SK-N-SH treated with all-trans-retinoic acid at 6 μM for 48 hours (cell line): ENCODE measurements at regions not wholly inside any gene's neighbourhood (a gene's known extent, or its start where the extent isn't known, plus 50 kb on each side); places are given as distances from the start of the nearest gene placed in this dataset.

Source experiments
- ATAC-seq: fragments of 200-7000 bp; cut with Tn5 transposase; 3 replicates; pipeline ENCODE4 v1.9.1; 2020; ENCODE audit warnings: mild to moderate bottlenecking, moderate library complexity
- ARNTL ChIP-seq: fragments of 450-650 bp; formaldehyde crosslinking; IDR thresholded peaks from 2 replicates; pipeline ENCODE4 v1.5.0; 2020; ENCODE audit warnings: low read depth, mild to moderate bottlenecking, moderate library complexity, borderline replicate concordance
- BACH2 ChIP-seq: fragments of 250-450 bp; sonication (Bioruptor Pico); IDR thresholded peaks from 2 replicates; pipeline ENCODE4 v1.9.0; 2021; ENCODE audit warnings: mild to moderate bottlenecking, borderline replicate concordance
- CSDC2 ChIP-seq: fragments of 250-450 bp; sonication (Bioruptor Pico); IDR thresholded peaks from 2 replicates; pipeline ENCODE4 v1.5.0; 2020; ENCODE audit warnings: mild to moderate bottlenecking, moderate library complexity
- ESRRG ChIP-seq: fragments of 250-450 bp; sonication (Bioruptor Pico); IDR thresholded peaks from 2 replicates; pipeline ENCODE4 v1.6.1; 2021; ENCODE audit warnings: mild to moderate bottlenecking
- GLIS3 ChIP-seq: fragments of 250-450 bp; sonication (Bioruptor Pico); IDR thresholded peaks from 2 replicates; pipeline ENCODE4 v1.5.0; 2020; ENCODE audit warnings: mild to moderate bottlenecking, moderate library complexity
- ISL1 ChIP-seq: fragments of 250-450 bp; sonication (Bioruptor Pico); IDR thresholded peaks from 2 replicates; pipeline ENCODE4 v2.1.2; 2022; ENCODE audit warnings: mild to moderate bottlenecking, moderate library complexity
- OSR1 ChIP-seq: fragments of 250-450 bp; sonication (Bioruptor Pico); IDR thresholded peaks from 2 replicates; pipeline ENCODE4 v1.8.0; 2022; ENCODE audit warnings: moderate library complexity, mild to moderate bottlenecking, inconsistent platforms
- PPARA ChIP-seq: fragments of 250-450 bp; sonication (Bioruptor Pico); IDR thresholded peaks from 2 replicates; pipeline ENCODE4 v1.5.0; 2020; ENCODE audit warnings: mild to moderate bottlenecking, borderline replicate concordance
- RARB ChIP-seq: fragments of 250-450 bp; sonication (Bioruptor Pico); IDR thresholded peaks from 2 replicates; pipeline ENCODE4 v1.8.0; 2021; ENCODE audit warnings: mild to moderate bottlenecking, moderate library complexity
- SNAI2 ChIP-seq: fragments of 250-450 bp; sonication (Bioruptor Pico); IDR thresholded peaks from 2 replicates; pipeline ENCODE4 v1.5.0; 2020; ENCODE audit warnings: mild to moderate bottlenecking, moderate library complexity
- TCF4 ChIP-seq: fragments of 250-450 bp; sonication (Bioruptor Pico); IDR thresholded peaks from 2 replicates; pipeline ENCODE4 v1.8.0; 2021; ENCODE audit warnings: mild to moderate bottlenecking, moderate library complexity, borderline replicate concordance
- TOX ChIP-seq: fragments of 250-450 bp; sonication (Bioruptor Pico); IDR thresholded peaks from 2 replicates; pipeline ENCODE4 v1.8.0; 2021; ENCODE audit warnings: mild to moderate bottlenecking, moderate library complexity, borderline replicate concordance
- ZC3H10 ChIP-seq: fragments of 250-450 bp; sonication (Bioruptor Pico); IDR thresholded peaks from 2 replicates; pipeline ENCODE4 v1.5.1; 2021; ENCODE audit warnings: mild to moderate bottlenecking, moderate library complexity
- ZNF565 ChIP-seq: fragments of 450-650 bp; formaldehyde crosslinking; conservative IDR thresholded peaks from 2 replicates; pipeline ENCODE4 v1.5.0; 2020; ENCODE audit warnings: low read depth, mild to moderate bottlenecking, moderate library complexity
- ZNF70 ChIP-seq: fragments of 450-650 bp; formaldehyde crosslinking; IDR thresholded peaks from 2 replicates; pipeline ENCODE4 v1.5.0; 2020; ENCODE audit warnings: mild to moderate bottlenecking, moderate library complexity
- ZNF8 ChIP-seq: fragments of 450-650 bp; formaldehyde crosslinking; IDR thresholded peaks from 2 replicates; pipeline ENCODE4 v1.5.0; 2020; ENCODE audit warnings: mild to moderate bottlenecking, moderate library complexity
- TF ChIP-seq, protein P1 (sequence below): fragments of 250-450 bp; sonication (Bioruptor Pico); IDR thresholded peaks from 2 replicates; pipeline ENCODE4 v1.5.1; 2021; ENCODE audit warnings: mild to moderate bottlenecking, moderate library complexity
- TF ChIP-seq, protein P2 (sequence below): fragments of 250-450 bp; sonication (Bioruptor Pico); IDR thresholded peaks from 2 replicates; pipeline ENCODE4 v1.5.0; 2020; ENCODE audit warnings: mild to moderate bottlenecking, moderate library complexity
- TF ChIP-seq, protein P3 (sequence below): fragments of 250-450 bp; sonication (Bioruptor Pico); IDR thresholded peaks from 2 replicates; pipeline ENCODE4 v1.8.0; 2021; ENCODE audit warnings: low read depth, mild to moderate bottlenecking, moderate library complexity, borderline replicate concordance
- TF ChIP-seq, protein P4 (sequence below): fragments of 250-450 bp; sonication (Bioruptor Pico); IDR thresholded peaks from 2 replicates; pipeline ENCODE4 v1.8.0; 2020; ENCODE audit warnings: mild to moderate bottlenecking, moderate library complexity, borderline replicate concordance

DNA sequence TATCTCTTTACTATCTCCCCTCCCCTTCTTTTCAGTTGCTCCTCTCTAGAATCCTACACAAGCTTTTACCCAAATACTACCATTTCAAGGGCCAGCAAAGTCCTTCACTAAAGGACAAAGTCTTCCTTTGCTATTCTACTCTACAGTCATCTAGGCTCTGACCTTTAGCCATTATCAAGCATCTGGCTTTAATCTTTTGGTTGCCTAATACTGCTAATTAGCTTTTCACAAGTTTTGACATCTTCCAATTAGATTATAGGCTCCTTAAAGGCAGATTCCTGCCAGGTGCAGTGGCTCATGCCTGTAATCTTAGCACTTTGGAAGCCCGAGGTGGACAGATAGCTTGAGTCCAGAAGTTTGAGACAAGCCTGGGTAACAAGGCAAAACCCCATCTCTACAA lies 194.4 kb downstream of the SH3BP4 start:
- ATAC-seq = no peak
- TF ChIP-seq, protein P1, sequence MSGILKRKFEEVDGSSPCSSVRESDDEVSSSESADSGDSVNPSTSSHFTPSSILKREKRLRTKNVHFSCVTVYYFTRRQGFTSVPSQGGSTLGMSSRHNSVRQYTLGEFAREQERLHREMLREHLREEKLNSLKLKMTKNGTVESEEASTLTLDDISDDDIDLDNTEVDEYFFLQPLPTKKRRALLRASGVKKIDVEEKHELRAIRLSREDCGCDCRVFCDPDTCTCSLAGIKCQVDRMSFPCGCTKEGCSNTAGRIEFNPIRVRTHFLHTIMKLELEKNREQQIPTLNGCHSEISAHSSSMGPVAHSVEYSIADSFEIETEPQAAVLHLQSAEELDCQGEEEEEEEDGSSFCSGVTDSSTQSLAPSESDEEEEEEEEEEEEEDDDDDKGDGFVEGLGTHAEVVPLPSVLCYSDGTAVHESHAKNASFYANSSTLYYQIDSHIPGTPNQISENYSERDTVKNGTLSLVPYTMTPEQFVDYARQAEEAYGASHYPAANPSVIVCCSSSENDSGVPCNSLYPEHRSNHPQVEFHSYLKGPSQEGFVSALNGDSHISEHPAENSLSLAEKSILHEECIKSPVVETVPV (CRISPR knock-in tag) = no peak
- TF ChIP-seq TCF4 (CRISPR knock-in tag) = 0 out of 2 replicates have a peak, but pooled peaks have one; percentile 11

DNA sequence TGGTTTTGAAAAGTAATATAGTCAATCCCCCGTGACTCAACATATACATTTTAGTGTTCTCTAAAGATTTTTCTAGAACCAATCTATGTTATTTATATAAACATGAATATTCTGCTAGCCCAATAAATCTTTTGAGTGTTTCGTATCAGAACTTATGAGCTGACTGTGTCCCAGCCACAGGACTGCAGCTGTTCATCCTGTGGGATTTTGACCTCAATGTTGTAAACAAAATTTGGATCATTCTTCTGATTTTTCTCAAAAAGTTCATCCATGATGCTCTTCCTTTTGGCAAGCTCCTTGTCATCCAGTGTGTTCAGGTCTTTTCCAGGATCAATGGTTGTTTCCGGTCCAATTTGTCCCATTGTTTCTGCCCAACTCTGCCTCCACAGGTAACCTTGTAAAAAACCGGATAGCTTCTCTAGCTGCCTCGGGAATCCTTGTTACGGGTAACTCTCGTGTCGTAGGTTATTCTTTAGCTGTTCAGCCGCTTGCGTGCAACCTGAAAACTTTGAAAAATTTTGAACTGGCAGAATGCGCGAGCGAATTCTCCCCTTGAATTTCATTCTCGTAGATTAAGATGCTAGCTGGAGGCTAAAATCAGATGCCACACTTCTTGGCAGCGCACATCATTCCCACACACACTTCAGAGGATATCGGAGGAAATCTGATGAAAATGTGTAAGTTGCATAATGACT lies 195.2 kb downstream of the SH3BP4 start:
- ATAC-seq = no peak
- TF ChIP-seq SNAI2 (no peak), ARNTL (CRISPR knock-in tag) (no peak), ZNF565 (CRISPR knock-in tag) (no peak), ZNF8 (CRISPR knock-in tag) (no peak), TOX (CRISPR knock-in tag) (no peak), RARB (CRISPR knock-in tag) (no peak), BACH2 (CRISPR knock-in tag) (no peak), ESRRG (no peak), GLIS3 (CRISPR knock-in tag) (no peak), TCF4 (CRISPR knock-in tag) (no peak)

DNA sequence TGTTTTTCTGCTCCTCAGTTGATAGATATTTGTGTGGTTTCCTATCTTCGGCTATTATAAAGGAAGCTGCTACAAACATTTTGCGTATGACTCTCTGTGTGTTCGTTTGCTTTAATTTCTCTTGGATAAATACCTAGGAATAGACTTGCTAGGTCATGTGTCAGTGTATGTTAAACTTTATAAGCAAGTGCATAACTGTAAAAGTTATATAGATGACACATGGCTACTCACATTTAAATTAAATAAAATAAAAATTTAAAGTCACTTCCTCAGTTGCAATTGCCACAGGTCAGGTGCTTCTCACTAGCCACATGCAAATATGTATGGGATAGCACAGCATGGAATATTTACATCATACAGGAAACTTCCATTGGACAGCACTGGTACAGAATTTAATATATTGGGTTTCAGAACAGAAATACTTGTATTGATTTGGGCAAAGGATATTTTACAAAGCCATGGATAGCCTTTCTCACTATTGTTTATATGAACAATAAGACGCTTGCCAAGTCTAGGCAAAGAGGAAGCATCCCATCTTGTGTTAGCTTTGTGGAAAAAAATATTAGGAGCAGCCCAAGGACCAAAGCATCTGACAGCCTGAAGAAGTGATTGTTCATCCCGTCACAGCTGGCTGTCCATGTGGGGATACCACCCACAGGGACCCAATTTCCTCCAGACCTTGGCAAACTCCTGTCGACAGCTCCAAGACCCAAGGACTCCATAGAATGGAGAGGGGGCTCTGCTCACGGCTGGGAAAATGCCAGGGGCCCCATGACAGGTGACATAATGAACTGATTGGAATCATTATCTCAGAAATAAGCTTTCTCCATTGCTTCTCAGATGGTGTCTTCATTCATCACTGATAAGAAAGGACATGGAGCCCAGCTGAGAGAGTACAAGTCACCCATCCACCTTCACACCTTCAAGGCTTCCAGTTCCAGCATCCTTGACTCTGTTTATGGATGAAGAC lies 196.7 kb downstream of the SH3BP4 start:
- ATAC-seq = no peak
- TF ChIP-seq, protein P1 (CRISPR knock-in tag) = no peak
- no peak for TF ChIP-seq TCF4 (CRISPR knock-in tag)
- no peak for TF ChIP-seq ISL1 (CRISPR knock-in tag)
- TF ChIP-seq OSR1 (CRISPR knock-in tag) = no peak
- TF ChIP-seq ZNF565 (CRISPR knock-in tag) = no peak
- TF ChIP-seq ZC3H10 (CRISPR knock-in tag) = no peak
- no peak for TF ChIP-seq ZNF70 (CRISPR knock-in tag)
- no peak for TF ChIP-seq RARB (CRISPR knock-in tag)
- no peak for TF ChIP-seq SNAI2
- no peak for TF ChIP-seq ZNF8 (CRISPR knock-in tag)

DNA sequence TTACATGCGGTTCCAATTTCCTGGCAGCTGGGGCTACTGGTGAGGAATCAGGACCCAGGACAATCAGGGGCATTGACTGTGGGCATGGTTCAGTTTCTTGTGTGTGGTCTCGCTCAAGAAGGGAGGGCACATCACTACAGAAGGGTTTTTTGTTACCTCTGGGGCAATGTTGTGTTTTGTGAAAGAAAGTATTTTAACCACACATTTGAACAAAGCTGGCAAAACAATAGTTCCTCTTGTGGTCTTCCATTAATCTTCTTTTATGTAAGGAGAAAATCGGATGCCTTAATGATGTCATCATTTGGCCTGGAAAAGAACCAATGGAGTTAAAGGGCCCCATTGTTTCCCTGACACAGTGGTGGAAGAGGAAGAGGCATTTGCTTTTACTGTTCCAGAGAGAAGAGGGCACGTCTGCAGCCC lies 197.4 kb downstream of the SH3BP4 start:
- no peak for ATAC-seq
- TF ChIP-seq, protein P2, sequence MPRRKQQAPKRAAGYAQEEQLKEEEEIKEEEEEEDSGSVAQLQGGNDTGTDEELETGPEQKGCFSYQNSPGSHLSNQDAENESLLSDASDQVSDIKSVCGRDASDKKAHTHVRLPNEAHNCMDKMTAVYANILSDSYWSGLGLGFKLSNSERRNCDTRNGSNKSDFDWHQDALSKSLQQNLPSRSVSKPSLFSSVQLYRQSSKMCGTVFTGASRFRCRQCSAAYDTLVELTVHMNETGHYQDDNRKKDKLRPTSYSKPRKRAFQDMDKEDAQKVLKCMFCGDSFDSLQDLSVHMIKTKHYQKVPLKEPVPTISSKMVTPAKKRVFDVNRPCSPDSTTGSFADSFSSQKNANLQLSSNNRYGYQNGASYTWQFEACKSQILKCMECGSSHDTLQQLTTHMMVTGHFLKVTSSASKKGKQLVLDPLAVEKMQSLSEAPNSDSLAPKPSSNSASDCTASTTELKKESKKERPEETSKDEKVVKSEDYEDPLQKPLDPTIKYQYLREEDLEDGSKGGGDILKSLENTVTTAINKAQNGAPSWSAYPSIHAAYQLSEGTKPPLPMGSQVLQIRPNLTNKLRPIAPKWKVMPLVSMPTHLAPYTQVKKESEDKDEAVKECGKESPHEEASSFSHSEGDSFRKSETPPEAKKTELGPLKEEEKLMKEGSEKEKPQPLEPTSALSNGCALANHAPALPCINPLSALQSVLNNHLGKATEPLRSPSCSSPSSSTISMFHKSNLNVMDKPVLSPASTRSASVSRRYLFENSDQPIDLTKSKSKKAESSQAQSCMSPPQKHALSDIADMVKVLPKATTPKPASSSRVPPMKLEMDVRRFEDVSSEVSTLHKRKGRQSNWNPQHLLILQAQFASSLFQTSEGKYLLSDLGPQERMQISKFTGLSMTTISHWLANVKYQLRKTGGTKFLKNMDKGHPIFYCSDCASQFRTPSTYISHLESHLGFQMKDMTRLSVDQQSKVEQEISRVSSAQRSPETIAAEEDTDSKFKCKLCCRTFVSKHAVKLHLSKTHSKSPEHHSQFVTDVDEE = no peak
- TF ChIP-seq, protein P3, sequence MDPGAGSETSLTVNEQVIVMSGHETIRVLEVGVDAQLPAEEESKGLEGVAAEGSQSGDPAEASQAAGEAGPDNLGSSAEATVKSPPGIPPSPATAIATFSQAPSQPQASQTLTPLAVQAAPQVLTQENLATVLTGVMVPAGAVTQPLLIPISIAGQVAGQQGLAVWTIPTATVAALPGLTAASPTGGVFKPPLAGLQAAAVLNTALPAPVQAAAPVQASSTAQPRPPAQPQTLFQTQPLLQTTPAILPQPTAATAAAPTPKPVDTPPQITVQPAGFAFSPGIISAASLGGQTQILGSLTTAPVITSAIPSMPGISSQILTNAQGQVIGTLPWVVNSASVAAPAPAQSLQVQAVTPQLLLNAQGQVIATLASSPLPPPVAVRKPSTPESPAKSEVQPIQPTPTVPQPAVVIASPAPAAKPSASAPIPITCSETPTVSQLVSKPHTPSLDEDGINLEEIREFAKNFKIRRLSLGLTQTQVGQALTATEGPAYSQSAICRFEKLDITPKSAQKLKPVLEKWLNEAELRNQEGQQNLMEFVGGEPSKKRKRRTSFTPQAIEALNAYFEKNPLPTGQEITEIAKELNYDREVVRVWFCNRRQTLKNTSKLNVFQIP = no peak
- no peak for TF ChIP-seq CSDC2 (CRISPR knock-in tag)
- TF ChIP-seq TCF4 (CRISPR knock-in tag) = no peak
- TF ChIP-seq ZNF565 (CRISPR knock-in tag) = no peak
- TF ChIP-seq, protein P1 (CRISPR knock-in tag) = no peak
- no peak for TF ChIP-seq PPARA (CRISPR knock-in tag)
- TF ChIP-seq ESRRG = no peak
- no peak for TF ChIP-seq ARNTL (CRISPR knock-in tag)
- TF ChIP-seq TOX (CRISPR knock-in tag) = no peak
- no peak for TF ChIP-seq BACH2 (CRISPR knock-in tag)
- TF ChIP-seq, protein P4, sequence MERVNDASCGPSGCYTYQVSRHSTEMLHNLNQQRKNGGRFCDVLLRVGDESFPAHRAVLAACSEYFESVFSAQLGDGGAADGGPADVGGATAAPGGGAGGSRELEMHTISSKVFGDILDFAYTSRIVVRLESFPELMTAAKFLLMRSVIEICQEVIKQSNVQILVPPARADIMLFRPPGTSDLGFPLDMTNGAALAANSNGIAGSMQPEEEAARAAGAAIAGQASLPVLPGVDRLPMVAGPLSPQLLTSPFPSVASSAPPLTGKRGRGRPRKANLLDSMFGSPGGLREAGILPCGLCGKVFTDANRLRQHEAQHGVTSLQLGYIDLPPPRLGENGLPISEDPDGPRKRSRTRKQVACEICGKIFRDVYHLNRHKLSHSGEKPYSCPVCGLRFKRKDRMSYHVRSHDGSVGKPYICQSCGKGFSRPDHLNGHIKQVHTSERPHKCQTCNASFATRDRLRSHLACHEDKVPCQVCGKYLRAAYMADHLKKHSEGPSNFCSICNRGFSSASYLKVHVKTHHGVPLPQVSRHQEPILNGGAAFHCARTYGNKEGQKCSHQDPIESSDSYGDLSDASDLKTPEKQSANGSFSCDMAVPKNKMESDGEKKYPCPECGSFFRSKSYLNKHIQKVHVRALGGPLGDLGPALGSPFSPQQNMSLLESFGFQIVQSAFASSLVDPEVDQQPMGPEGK = no peak
- no peak for TF ChIP-seq ZNF70 (CRISPR knock-in tag)
